ENCODE measurements at regions not wholly inside any gene's neighbourhood (a gene's known extent, or its start where the extent isn't known, plus 50 kb on each side); places are given as distances from the start of the nearest gene placed in this dataset.

GRCh38 chr5:14011089-14012020 is 66.9 kb upstream of the DNAH5 start:
- H3K9me3 Mint-ChIP-seq = no peaks in the 10 kb centered on the region
- H3K4me3 ChIP-seq (ENCODE audit: low read length) = peak overlapping the region; percentile 93
- H3K4me1 Mint-ChIP-seq = peaks cover 17% of the 10 kb centered on the region
- peaks cover 7% of the 10 kb centered on the region for H3K27me3 ChIP-seq (ENCODE audit: control insufficient read depth, insufficient read depth, low read length, poor library complexity, severe bottlenecking)
- H3K27ac Mint-ChIP-seq = peak overlapping the region; percentile 88
- peak overlapping the region; percentile 59 for H3K27ac ChIP-seq (ENCODE audit: low read depth, low read length)
- H3K4me3 Mint-ChIP-seq = peak overlapping the region; percentile 79
- peak; percentile 30 for TF ChIP-seq CTCF (conservative IDR thresholded peaks at IDR 0.05)
- no peaks in the 10 kb centered on the region for H3K4me1 ChIP-seq (ENCODE audit: control insufficient read depth, insufficient read depth, low read length)
- peak; percentile 97 for DNase-seq
- peak overlapping the region; percentile 77 for H3K9ac ChIP-seq (ENCODE audit: extremely low read depth, low read length, poor library complexity, severe bottlenecking)
- peaks cover 7% of the 10 kb centered on the region for H3K27me3 Mint-ChIP-seq (ENCODE audit: insufficient read depth)
- no peaks in the 10 kb centered on the region for H3K36me3 ChIP-seq (ENCODE audit: control insufficient read depth, insufficient read depth, low read length)
- H3K9me3 ChIP-seq (ENCODE audit: control insufficient read depth, low read length) = no peaks in the 10 kb centered on the region
- WGBS, 2 experiments (ENCODE audit: insufficient coverage in 1 of 2, insufficient read length in 1 of 2) = 0 to 1% methylated on average over 42 to 74 of the region's 74 CpGs
- no peaks in the 10 kb centered on the region for H3K36me3 Mint-ChIP-seq (ENCODE audit: low read depth)

GRCh38 chr5:14009575-14009974 is 65.1 kb upstream of the DNAH5 start:
- H3K27me3 Mint-ChIP-seq (ENCODE audit: insufficient read depth) = peaks cover 7% of the 10 kb centered on the region
- 75 to 80% methylated on average over 1 to 2 of the region's 2 CpGs for WGBS, 2 experiments (ENCODE audit: insufficient coverage in 1 of 2, insufficient read length in 1 of 2)
- H3K4me3 ChIP-seq (ENCODE audit: low read length) = no peak overlapping the region
- no peaks in the 10 kb centered on the region for H3K9me3 ChIP-seq (ENCODE audit: control insufficient read depth, low read length)
- no peak overlapping the region for H3K27ac Mint-ChIP-seq
- no peak overlapping the region for H3K4me3 Mint-ChIP-seq
- TF ChIP-seq CTCF (conservative IDR thresholded peaks at IDR 0.05) = no peak
- no peaks in the 10 kb centered on the region for H3K4me1 ChIP-seq (ENCODE audit: control insufficient read depth, insufficient read depth, low read length)
- H3K27me3 ChIP-seq (ENCODE audit: control insufficient read depth, insufficient read depth, low read length, poor library complexity, severe bottlenecking) = peaks cover 7% of the 10 kb centered on the region
- no peaks in the 10 kb centered on the region for H3K36me3 ChIP-seq (ENCODE audit: control insufficient read depth, insufficient read depth, low read length)
- no peaks in the 10 kb centered on the region for H3K36me3 Mint-ChIP-seq (ENCODE audit: low read depth)
- H3K9me3 Mint-ChIP-seq = no peaks in the 10 kb centered on the region
- peaks cover 17% of the 10 kb centered on the region for H3K4me1 Mint-ChIP-seq
- no peak for DNase-seq
- no peak overlapping the region for H3K27ac ChIP-seq (ENCODE audit: low read depth, low read length)
- no peak overlapping the region for H3K9ac ChIP-seq (ENCODE audit: extremely low read depth, low read length, poor library complexity, severe bottlenecking)

- H3K4me1 ChIP-seq (ENCODE audit: control insufficient read depth, insufficient read depth, low read length) = no peaks in the 10 kb centered on the region
- peaks cover 7% of the 10 kb centered on the region for H3K27me3 ChIP-seq (ENCODE audit: control insufficient read depth, insufficient read depth, low read length, poor library complexity, severe bottlenecking)
- H3K27ac Mint-ChIP-seq = peak overlapping the region; percentile 64
- no peak for TF ChIP-seq CTCF (conservative IDR thresholded peaks at IDR 0.05)
- H3K36me3 ChIP-seq (ENCODE audit: control insufficient read depth, insufficient read depth, low read length) = no peaks in the 10 kb centered on the region
- no peak overlapping the region for H3K4me3 Mint-ChIP-seq
- no peak overlapping the region for H3K4me3 ChIP-seq (ENCODE audit: low read length)
- peaks cover 2% of the 10 kb centered on the region for H3K9me3 Mint-ChIP-seq
- peaks cover 17% of the 10 kb centered on the region for H3K4me1 Mint-ChIP-seq
- H3K9me3 ChIP-seq (ENCODE audit: control insufficient read depth, low read length) = no peaks in the 10 kb centered on the region
- H3K27ac ChIP-seq (ENCODE audit: low read depth, low read length) = no peak overlapping the region
- WGBS, 2 experiments (ENCODE audit: insufficient coverage in 1 of 2, insufficient read length in 1 of 2) = 65 to 87% methylated on average over 6 to 8 of the region's 8 CpGs
- H3K36me3 Mint-ChIP-seq (ENCODE audit: low read depth) = no peaks in the 10 kb centered on the region
- DNase-seq = no peak
- H3K27me3 Mint-ChIP-seq (ENCODE audit: insufficient read depth) = peaks cover 7% of the 10 kb centered on the region
- H3K9ac ChIP-seq (ENCODE audit: extremely low read depth, low read length, poor library complexity, severe bottlenecking) = no peak overlapping the region
Observed at GRCh38 chr5:14008819-14009311, 64.4 kb upstream of the DNAH5 start.

Measured in endodermal cell (in vitro differentiated cells).